GM18508 (cell line): ENCODE measurements at regions not wholly inside any gene's neighbourhood (a gene's known extent, or its start where the extent isn't known, plus 50 kb on each side); places are given as distances from the start of the nearest gene placed in this dataset.

Source experiments
- ATAC-seq: cut with Tn5 transposase; IDR thresholded peaks from one replicate; pipeline ENCODE4 v1.9.1; 2021; ENCODE audit warnings: moderate number of reproducible peaks; ENCODE audit not compliant: insufficient read depth, unreplicated experiment

DNA sequence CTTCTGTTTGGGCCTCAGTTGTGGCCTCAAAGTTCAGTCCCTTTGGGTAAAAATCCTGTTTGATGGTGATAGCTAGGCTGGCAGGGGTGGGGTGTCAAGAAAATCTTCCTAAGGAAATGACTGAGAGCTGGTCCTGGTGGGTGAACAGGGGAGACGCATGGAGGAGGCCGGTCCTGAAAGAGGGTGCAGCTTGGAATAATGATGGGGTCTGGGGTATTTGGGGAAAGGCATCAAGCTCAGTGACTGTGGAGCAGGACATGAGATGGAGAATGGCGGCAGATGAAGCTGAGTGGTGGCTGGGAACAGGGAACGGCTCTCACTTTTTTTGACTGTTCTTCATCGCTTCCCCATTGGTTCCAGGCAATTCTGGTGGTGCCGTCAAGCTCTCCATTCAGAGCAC, 140.7 kb upstream of the PKDCC start:
- ATAC-seq: no peak

DNA sequence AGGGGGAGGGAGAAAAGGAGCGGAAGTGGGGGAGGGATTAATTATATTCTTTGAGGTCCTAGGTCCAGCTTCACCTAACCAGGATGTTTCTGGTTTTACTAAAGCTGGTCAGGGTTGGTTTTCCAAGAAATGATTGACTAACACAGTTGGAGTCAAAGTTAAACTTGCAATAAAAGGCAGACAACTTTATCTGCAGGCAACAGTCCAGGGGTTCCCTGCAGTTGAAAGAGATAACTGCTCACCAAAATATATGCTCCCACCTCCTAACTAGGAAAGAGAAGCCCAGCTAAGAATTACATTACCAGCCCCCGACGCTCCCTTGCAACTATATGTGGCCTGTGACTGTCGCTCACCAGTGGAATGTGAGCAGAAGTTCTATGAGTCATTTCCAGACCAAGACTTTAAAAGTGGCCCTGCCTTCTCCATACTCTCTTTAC, 140.0 kb upstream of the PKDCC start:
- no peak for ATAC-seq

DNA sequence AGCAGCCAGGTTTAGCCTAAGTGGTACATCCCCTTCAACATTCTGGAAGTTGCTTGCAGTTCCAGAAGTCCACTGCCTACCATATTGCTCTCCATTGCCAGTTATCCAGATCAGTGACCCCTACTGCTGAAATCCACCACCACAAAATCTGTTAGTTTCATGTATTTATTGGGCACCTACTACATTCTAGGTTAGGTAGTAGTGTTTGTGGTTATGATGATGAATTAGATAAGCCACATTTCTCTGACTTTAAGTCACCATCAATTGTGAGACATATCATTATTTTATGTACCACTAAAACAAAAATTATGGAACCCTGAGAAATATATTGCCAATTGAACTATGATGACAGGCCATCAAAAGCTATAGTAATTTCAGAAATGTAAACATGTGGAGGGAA, 139.5 kb upstream of the PKDCC start:
- no peak for ATAC-seq

DNA sequence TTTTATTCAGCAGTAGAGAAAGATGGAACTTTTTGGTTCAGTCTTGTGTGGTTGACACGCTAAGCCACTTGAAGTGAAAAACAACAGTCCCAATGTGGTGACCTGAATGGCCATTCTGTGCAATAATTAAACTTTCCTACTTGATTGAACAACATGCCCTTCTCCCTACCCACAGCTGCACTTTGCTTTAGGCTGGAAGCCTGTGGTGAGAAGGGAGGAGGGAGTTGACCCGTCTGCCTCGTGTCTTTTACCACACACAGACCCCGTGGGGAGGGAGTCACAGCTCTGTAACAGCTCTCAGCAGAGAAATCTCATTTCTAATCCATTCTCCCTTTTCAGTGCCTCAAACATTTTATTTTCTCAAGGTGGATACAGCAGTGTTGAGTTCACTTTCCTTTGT, 138.2 kb upstream of the PKDCC start:
- ATAC-seq: no peak

DNA sequence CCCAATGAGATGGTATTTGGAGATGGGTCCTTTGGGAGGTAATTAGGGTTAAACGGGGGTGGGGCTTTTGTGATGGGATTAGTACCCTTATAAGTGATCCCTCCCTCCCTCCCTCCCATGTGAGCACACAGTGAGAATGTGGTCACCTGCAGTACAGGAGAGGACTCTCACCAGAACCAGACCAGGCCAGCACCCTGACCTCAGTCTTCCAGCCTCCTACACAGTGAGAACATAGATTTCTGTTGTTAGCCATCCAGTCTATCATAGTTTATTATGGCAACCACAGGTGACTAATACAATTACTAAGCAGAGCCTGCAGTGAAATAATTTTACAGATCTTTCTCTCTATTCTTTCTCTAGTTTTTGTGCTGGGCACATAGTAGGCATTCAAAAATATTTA, 137.7 kb upstream of the PKDCC start:
- ATAC-seq: no peak

DNA sequence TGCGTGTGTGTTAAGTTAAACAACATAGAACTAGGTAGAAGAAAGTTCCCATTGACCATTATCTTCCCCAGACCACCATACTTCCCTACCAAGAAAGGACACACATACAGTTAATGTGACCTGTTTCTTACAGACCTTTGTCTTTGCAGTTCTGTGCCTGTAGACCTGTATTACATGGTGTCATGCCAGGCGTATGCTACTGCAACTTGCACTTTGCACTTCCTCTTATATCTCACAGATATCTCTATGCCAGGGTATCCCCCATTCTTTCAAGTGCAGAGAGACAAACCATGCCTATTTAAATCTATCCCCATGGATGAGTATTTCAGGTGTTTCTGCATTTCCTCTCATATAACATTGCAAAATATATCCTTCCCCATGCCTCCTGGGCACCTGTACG, 136.8 kb upstream of the PKDCC start:
- ATAC-seq: no peak

DNA sequence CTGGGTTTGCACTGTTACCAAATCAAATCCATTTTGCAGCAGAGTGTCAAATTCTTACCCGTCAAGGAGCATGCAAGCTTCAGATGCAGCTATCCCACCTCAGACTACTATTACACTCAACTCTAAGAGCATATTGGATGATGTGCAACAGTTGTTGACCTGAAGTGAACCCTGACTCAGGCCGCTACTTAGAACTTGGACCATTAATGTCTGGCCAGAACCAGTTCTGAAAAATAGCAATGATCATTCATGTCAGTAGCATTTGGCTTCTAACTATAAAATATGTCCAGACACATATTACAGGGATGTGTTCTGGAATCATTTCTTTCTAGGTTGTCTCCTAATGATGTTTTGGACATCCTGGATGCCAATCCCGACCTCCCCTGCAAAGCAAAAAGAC, 135.5 kb upstream of the PKDCC start:
- ATAC-seq: no peak

DNA sequence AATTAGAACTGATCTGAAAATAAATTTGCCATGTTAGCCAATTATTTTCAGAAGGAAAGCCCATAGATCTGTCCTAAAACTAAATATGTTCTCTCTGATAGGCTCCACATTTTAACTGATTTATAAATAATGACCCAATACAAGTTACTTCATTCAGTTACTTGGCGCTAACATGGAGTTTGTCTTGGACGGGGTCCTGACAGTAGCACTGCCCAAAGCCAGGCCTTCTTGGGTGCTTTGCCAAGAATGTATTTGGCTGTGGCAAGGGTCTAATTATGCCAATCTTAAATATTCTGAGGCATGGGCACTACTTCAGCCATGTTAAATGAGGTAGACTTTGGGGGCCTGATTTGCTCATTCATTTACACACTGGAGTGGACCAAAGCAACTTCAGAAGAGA, 135.0 kb upstream of the PKDCC start:
- no peak for ATAC-seq

DNA sequence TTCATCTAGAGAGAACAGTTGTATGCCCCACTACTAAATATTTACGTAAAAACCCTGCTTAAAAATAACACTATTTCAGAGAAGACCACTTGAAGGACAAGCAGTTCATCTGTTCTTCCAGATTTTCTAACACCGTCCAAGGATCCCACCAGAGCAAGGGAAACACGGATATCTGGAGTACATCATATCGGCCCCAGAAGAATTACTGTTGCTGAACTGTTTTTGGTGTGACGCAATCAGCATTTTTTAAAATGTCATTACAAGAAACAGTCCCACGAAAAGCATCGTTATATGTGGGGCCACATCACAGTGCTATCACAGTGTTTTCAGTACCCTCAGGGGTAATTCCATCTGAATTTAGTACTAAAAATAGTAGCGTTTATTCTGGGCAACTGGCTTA, 134.5 kb upstream of the PKDCC start:
- no peak for ATAC-seq

DNA sequence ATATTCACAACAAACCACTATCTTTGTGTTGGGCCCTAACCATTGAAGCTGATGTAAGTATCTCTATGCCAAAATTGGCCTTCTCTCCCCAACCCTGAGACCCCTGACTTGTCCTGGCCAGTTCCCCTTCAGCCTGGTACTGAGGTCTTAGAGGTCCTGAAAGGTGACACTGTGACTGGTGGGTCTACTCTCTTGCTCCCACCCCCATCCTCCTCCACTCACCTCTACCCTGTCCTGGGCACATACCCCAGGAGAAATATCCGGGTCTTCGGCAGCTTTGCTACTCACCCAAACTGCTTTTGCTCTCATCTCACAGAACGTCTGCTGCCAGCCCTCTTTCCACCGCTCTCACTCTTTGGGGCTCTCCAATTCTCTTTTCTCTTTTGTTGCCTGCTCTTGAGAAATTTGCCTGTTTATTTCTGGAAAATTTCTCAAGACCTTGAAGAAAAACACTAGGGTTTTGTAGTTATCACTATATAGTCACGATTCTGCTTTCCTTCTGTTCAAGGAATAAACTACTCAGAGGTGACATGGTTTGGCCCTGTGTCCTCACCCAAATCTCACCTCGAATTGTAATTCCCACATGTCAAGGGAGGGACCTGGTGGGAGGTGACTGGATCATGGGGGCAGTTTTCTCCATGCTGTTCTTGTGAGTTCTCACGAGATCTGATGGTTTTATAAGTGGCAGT, 133.8 kb upstream of the PKDCC start:
- no peak for ATAC-seq

DNA sequence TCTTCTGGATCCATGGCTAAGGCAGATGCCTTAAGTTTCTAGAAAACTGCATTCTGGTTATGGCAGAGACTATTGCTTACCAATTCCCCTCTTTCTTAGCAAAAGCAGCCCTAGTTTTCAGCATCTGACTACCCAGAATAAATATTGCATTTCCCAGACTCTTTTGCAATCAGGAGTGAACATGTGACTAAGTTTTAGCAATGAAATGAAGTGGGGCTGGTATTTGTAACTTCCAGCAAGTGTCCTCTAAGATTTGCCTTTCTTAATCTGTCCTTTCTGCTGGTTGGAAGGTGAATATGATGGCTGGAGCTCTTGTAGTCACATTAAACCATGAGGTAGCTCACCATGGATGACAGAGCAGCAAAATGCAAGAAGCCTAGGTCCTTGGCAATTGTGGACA, 132.9 kb upstream of the PKDCC start:
- ATAC-seq: no peak

DNA sequence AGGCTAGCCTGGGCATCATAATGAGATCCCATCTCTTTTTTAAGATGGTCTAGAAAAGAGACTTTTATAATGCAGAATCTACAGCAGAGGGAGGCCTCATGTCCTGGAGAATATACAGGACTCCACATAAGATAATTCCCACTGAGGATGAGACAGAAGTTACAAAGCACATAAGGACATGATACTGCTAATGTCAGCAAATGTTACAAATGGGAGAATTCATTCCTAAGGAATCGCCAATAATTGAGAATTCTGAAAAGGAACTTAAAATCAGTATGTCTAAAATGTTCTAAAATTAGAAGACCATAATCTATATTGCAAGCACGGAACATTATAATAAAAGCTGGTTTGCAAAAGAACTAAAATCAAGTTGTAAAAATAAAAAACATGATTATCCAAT, 131.6 kb upstream of the PKDCC start:
- no peak for ATAC-seq

DNA sequence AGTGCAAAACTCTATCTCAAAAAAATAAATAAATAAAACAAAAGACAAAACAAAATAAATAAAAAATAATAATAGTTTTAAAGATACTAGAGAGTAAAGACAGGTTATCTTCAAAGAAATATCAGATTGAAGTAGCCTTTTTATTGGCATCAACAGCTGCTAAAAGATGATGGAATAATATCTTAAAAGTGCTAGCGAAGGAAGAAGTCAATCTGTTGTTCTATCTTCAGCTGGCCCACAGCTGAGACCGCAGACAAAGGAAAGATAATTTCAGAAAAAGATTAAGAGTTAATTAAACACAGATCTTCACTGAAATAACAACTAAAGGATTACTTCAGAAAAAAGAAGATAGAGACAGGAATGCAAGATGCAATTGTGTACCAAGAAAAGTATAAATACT, 130.2 kb upstream of the PKDCC start:
- no peak for ATAC-seq

DNA sequence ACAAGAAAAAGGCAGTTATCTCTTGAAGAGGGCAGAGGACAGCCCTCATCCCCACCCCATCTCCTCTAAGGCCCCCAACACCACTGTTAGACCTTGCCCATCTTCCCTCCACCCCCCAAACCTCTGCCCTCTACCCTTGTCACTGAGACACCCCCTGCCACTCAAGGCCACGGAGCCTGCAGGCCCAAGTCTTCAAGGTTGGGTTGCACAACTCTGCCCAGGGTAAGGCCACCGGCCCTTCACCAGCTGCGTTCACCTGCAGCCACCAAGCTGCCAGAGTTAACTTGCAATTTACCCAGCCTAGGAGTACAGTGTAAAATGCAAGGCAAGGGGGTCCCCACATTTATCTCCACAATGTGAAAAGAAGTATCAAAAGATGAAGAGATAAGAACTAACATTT, 128.7 kb upstream of the PKDCC start:
- ATAC-seq: no peak

DNA sequence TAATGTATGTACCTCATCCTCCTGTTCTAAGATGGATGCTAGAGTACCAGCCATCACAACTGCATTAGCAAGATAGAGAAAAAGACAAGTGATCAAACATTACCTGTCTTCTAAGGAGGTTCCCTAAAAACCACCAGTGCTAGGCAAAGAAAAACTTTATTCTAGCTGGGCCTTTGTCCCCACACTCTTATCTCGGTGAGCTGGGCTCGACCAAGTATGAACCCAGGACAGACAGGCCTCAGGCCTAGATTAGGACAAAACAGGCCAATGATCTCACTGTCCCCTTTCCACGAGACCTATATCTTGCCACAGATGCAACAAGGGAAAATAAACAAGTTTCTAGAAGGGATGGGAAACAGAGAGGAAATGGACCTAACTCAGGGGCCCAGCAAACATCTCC, 127.6 kb upstream of the PKDCC start:
- no peak for ATAC-seq

DNA sequence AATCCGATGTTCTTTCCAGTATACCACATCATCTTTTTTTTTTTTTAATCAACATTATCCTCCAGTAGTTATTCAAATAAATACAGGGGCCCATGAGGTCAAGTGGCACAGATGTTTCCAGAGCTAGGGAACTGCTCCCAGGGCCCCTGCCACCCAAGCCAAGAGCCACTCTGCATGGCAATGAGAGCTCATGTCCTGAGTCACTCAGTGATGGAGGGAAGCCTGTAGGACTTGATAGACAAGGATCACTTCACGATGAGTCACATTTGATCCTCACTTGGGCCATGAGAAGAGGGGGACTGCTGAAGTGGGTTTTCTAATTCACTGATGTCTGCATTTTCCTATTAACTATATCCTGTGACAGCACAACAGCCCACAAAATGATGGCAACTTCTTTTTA, 127.0 kb upstream of the PKDCC start:
- ATAC-seq: no peak

DNA sequence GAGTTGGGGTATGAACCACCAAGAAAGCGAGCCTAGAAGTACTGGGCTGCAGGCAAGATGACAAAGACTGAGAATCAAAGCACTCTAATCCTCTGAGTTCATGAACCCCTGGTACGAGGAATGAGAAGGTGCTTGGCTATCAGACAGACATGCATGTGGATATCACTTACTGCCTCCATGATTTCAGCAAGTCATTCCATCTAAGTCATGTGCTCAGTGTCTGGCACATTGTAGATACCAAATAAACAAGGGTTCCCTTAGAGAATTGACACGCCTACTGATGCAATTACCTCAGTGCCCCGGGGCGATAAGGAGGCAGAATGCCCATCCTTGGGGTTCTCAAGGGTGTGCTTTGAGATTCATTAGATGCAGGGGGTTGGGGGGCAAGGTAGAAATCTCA, 125.6 kb upstream of the PKDCC start:
- ATAC-seq: no peak

DNA sequence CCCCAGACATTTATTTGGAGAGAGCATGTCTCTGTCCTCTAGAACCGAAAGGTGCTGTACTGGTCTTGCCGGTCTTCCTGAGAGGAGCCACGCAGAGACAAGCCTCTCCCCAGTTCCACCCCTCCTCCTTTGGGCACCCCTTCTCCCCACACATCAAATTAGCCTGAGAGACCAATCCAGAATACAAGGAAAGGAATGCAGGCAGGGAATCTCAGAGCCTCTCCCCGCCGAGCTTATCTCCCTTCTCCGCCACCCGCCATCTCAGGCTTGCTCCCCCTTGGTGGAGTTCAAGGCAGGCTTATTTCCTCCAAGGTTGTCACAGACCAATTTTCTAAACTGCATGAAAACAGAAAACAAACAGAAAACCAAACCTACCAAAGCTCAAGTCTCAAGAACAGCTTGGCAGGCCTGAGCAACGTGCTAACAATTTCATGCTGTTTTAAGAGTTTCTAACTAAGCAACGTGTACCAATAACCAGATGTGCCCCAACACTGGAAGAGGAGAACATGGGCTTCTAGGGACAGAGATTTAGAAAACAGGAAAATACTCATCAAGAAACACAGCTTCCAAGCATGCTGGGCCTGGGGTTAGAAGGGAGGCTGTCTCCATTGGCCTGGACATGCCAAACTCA, 124.5 kb upstream of the PKDCC start:
- ATAC-seq: no peak

DNA sequence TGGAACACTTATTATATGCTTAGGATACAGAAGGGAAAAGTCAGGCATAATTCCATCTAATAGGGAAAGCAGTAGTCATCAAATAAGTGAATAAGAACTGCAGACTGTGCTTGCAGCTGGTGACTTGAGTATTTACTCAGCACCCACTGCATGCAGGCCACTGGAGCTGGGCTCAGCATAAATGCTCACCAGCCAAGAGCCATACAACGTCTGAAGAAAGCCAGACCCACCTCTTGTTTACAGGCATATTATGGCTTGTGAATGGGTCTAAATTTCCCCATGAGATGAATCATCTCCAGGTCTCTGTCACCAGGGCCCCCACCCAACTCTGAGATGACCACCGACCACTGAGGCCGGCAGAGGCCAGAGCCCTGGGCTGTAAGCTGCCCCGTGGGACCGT, 123.8 kb upstream of the PKDCC start:
- ATAC-seq: no peak

DNA sequence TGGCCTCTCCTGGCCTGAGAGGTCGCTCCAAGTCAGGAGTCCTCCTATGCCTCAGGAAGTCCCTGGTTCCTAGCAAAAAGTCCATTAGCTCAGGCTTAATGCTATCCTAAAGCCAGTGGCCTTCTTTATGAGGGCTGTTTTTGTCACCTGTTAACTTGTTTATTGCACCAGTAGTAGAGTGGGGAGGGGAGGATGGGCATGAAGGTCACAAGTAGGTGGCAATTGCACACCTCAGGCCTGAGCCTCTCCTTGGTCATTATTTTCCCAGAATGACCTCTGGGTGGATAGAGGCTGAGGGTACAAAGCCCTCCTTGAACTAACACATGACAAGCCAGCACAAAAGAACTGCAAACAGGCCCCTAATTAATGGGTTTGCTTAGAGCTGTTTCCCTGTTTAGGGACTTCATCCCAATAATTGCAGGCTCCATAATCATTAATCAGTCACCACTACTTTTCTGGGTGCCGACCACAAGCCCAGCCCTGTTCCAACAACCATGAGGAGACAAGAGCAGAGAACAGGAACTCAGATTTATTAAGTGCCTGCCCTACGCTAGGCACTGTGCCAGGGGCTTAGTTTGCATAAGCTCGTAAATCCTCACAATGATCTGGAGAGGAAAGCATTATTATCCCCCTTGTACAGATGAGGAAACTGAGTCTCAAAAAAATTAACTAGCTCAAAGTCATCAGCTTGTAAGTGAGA, 123.0 kb upstream of the PKDCC start:
- ATAC-seq: no peak

DNA sequence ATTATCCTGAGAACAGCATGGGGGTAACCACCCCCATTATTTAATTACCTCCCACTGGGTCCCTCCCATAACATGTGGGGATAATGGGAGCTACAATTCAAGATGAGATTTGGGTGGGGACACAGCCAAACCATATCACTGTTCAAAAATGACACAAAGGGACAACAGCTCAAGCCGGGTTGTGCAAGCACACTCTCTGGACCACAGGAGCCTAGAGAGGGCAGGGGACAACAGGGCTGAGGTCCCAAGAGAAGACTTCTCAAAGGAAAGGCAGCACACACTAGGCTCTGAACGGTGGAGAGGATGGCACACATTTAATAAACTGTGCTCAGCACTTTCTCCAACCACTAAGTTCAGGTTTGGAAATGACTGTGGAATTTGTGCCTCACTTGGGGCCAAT, 122.1 kb upstream of the PKDCC start:
- no peak for ATAC-seq
